DOHH2 (cell line): ENCODE measurements at regions not wholly inside any gene's neighbourhood (a gene's known extent, or its start where the extent isn't known, plus 50 kb on each side); places are given as distances from the start of the nearest gene placed in this dataset.

ENCODE experiments used
- EZH2phosphoT487 ChIP-seq: fragments of 200-600 bp; sonication (generic); IDR thresholded peaks from 2 replicates; pipeline ENCODE4 v1.6.1; 2017; ENCODE audit warnings: borderline replicate concordance, mild to moderate bottlenecking, antibody characterized with exemption, low read length, moderate library complexity, mixed read lengths
- TF ChIP-seq, protein P1 (sequence below): fragments of 200-600 bp; sonication (generic); IDR thresholded peaks from one replicate; pipeline ENCODE4 v1.5.1; 2014; ENCODE audit warnings: antibody characterized with exemption, mild to moderate bottlenecking, low read depth, low read length; ENCODE audit not compliant: poor library complexity, severe bottlenecking

DNA sequence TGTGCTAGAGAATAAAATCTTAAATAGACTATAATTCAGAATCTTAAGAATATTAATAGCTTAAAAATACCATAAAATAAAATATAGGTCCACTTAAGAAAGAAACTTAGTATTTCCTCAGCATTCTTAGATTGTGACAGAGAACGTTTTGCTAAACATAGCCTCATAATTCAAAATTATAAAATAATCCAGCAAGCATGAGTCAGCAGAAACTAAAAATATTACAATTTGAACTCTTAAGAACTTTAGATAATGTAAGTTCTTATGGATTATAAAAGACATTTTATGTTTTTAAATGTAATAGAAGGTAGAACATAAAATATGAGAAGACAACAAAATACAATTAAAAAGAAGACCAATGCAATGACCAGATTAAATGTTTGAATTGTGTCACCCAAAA lies 164.5 kb upstream of the MC4R start:
- TF ChIP-seq, protein P1, sequence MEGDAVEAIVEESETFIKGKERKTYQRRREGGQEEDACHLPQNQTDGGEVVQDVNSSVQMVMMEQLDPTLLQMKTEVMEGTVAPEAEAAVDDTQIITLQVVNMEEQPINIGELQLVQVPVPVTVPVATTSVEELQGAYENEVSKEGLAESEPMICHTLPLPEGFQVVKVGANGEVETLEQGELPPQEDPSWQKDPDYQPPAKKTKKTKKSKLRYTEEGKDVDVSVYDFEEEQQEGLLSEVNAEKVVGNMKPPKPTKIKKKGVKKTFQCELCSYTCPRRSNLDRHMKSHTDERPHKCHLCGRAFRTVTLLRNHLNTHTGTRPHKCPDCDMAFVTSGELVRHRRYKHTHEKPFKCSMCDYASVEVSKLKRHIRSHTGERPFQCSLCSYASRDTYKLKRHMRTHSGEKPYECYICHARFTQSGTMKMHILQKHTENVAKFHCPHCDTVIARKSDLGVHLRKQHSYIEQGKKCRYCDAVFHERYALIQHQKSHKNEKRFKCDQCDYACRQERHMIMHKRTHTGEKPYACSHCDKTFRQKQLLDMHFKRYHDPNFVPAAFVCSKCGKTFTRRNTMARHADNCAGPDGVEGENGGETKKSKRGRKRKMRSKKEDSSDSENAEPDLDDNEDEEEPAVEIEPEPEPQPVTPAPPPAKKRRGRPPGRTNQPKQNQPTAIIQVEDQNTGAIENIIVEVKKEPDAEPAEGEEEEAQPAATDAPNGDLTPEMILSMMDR: no peak
- TF ChIP-seq EZH2phosphoT487: no peak
